Neural progenitor cell (in vitro differentiated cells): ENCODE measurements at regions not wholly inside any gene's neighbourhood (a gene's known extent, or its start where the extent isn't known, plus 50 kb on each side); places are given as distances from the start of the nearest gene placed in this dataset.

Source experiments
- EZH2 ChIP-seq: fragments of 200-600 bp; sonication (generic); IDR thresholded peaks from 2 replicates; pipeline ENCODE4 v1.6.1; 2017; ENCODE audit warnings: antibody characterized with exemption, mild to moderate bottlenecking, moderate library complexity
- EZH2phosphoT487 ChIP-seq: fragments of 200-600 bp; sonication (generic); IDR thresholded peaks from 2 replicates; pipeline ENCODE4 v1.6.1; 2017; ENCODE audit warnings: antibody characterized with exemption
- TF ChIP-seq, protein P1 (sequence below): fragments of 200-600 bp; sonication (generic); IDR thresholded peaks from 2 replicates; pipeline ENCODE4 v1.5.1; 2017; ENCODE audit warnings: antibody characterized with exemption, mild to moderate bottlenecking

DNA sequence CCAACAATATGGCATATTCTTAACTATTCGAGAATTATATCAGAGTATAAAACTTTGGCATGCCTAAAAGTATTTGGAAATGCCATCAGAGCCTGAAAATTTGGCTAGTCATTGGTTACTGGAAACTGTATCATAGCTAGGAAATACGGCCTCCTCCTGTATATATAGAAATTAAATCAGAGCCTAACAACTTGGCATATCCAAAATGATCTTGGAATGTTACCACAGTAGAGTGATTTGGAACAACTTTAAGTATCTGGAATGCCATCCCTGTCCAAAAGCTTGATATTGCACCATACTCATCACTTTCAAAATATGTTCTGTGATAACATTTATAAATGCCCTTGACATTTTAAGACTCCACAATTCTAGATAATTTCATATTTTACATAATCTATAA, 335.8 kb downstream of the SLITRK1 start:
- TF ChIP-seq, protein P1, sequence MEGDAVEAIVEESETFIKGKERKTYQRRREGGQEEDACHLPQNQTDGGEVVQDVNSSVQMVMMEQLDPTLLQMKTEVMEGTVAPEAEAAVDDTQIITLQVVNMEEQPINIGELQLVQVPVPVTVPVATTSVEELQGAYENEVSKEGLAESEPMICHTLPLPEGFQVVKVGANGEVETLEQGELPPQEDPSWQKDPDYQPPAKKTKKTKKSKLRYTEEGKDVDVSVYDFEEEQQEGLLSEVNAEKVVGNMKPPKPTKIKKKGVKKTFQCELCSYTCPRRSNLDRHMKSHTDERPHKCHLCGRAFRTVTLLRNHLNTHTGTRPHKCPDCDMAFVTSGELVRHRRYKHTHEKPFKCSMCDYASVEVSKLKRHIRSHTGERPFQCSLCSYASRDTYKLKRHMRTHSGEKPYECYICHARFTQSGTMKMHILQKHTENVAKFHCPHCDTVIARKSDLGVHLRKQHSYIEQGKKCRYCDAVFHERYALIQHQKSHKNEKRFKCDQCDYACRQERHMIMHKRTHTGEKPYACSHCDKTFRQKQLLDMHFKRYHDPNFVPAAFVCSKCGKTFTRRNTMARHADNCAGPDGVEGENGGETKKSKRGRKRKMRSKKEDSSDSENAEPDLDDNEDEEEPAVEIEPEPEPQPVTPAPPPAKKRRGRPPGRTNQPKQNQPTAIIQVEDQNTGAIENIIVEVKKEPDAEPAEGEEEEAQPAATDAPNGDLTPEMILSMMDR: no peak
- TF ChIP-seq EZH2phosphoT487 (no peak), EZH2 (no peak)
